GM19328 (cell line): ENCODE measurements at regions not wholly inside any gene's neighbourhood (a gene's known extent, or its start where the extent isn't known, plus 50 kb on each side); places are given as distances from the start of the nearest gene placed in this dataset.

Experiments used
- ATAC-seq: cut with Tn5 transposase; IDR thresholded peaks from one replicate; pipeline ENCODE4 v1.9.1; 2021; ENCODE audit warnings: mild to moderate bottlenecking, moderate library complexity; ENCODE audit not compliant: unreplicated experiment

DNA sequence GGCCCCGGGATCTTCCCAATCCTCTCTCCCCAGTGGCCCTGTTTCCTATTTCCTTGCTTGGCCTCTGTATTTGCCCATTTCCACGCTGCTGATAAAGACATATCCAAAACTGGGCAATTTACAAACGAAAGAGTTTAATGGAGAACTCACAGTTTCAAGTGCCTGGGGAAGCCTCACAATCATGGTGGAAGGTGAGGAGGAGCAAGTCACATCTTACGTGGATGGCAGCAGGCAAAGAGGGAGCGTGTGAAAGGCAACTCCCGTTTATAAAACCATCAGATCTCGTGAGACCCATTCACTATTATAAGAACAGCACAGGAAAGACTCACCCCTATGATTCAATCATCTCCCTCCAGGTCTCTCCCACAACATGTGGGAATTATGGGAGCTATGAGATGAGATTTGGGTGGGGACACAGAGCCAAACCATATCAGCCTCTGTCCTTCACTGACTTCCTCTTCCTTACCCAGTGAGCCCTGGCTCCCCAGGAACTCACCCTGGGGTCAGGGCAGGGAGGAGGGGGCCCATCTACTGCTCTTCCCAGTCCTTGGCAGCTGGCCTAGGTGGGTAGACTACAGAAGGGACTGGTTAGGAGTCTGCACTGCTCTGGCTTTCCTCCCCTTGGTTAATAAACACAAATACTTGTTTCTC lies 105.8 kb upstream of the MYCN start:
- ATAC-seq = no peak

DNA sequence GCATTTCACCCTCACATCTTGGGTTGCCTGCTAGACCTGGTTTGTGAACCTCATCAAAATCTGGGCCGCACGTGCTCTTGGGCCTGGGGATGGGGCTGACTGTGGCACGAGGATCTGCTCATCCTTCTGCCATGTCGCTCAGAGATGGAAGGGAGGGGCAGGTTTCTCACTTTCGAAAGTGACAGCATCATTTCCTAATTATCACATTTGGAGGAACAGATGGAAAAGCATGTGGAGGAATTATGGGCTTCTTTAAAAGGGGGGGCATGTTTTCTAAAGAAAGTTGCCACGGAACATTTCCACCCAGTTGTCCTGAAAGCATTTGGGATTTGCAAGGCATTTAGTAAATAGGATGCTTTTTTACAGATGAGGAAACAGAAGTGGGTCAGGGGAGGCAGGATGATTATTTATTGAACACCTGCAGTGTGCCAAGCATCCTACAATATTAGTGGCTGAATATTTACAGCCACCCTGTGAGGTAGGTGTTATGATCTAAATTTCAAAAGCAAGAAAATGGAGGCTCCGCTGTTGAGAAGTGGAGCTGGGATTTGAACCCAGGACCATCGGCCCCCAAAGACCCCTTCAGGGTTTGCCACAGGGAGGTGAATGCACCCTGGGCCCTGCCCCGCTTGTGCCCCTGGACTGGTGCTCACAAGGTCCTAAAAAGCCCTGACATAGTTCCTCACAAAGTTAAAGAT lies 104.2 kb upstream of the MYCN start:
- no peak for ATAC-seq

GRCh38 chr2:15836689-15837610 lies 103.4 kb upstream of the MYCN start:
- ATAC-seq = no peak

DNA sequence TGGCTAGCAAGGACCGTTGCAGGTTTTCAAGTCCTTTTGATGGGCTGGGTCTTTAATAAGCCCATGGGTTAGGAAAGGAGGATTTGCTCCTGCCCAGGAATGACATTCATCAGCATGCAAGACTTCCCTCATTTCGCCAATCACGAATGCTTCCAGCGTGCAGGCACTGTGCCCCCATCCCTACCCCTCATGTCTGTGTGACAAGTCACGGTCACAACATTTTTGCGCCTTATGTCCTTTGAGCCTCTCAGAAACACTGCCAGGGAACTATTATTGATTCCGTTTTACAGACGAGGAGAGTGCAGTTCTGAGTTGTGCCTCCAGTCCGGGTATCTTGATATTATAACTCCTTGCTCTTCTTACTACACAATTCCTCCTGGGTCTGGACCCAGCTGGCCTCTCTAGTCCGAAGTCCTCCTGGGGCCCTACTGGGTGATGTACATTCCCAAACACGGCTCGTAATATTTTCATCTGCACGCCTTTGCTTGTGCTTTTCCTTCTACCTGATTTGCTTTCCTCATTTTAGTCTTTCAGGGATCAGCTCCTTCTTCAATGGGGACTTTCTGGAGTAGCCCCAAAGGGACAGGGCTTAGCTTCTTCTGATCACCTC lies 101.8 kb upstream of the MYCN start:
- ATAC-seq = no peak

- ATAC-seq = no peak
Observed at GRCh38 chr2:15839426-15840124, 100.8 kb upstream of the MYCN start.

GRCh38 chr2:15840148-15840547 lies 100.2 kb upstream of the MYCN start:
- no peak for ATAC-seq

DNA sequence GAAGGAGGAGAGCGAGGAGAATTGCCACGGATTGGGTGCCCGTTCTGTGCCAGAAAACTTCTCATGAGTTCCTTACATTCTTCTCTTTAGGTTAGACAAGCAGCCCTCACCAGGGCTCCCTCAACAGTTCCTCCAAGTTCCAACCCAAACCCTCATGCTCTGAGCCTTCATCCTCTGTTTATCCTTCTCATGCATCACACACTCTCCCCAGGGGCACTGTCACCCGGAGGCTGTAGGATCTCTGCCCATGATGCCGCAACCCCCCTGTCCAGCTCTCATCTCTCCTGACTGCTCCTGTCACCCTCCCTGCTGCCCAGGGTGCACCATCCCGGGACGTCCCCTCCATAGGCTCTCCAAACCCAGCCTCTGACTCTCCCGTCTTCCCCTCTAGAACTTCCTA lies 99.4 kb upstream of the MYCN start:
- no peak for ATAC-seq

- ATAC-seq = no peak
Observed at GRCh38 chr2:15841776-15842560, 98.4 kb upstream of the MYCN start.

GRCh38 chr2:15842758-15843666 lies 97.3 kb upstream of the MYCN start:
- ATAC-seq = no peak

DNA sequence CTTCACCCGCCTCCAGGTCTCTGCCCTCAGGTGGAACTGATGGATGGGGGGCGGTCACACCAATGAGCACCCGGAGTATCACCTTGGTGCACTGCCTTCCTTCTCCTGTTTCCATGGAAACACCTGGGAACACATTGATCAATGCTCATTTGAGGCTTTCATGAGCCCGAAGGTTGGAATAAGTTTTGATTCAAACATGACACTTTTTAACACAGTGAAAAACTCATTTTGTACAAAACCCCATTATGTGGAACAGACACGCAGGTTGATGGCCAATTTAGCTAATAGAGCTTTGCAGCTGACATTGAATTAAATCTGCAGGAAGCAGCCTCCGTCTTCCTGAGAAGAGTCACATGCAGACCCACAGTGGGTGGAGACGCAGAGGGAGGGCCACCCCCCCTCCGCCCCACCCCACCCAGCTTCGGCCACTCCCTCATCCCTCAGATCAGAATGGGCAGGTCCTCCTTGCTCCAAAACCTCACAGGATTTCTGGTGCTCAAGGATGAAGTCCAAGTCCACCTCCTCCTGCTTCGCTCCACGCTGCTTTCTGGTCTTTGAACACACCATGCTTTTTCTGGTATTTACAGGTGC lies 96.0 kb upstream of the MYCN start:
- ATAC-seq = no peak

DNA sequence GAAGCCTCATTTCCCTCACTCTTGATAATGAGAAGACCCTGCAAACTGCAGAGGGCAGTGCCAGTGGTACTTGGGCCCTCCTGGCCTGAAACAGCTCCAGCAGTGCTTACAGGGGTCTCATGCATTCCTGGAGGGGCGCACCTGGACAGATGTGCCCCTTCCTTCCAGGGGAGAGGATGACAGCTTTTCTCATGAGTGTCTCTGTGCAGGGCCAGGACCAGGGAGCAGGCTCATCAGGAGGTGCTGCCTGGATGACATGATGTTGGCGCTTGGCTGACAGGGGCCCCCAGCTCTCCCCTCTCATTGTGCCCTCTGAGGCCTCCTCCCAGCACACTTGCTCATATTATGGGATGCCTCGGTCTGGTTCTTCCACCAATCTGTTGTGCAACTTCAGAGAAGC lies 95.1 kb upstream of the MYCN start:
- ATAC-seq = no peak

DNA sequence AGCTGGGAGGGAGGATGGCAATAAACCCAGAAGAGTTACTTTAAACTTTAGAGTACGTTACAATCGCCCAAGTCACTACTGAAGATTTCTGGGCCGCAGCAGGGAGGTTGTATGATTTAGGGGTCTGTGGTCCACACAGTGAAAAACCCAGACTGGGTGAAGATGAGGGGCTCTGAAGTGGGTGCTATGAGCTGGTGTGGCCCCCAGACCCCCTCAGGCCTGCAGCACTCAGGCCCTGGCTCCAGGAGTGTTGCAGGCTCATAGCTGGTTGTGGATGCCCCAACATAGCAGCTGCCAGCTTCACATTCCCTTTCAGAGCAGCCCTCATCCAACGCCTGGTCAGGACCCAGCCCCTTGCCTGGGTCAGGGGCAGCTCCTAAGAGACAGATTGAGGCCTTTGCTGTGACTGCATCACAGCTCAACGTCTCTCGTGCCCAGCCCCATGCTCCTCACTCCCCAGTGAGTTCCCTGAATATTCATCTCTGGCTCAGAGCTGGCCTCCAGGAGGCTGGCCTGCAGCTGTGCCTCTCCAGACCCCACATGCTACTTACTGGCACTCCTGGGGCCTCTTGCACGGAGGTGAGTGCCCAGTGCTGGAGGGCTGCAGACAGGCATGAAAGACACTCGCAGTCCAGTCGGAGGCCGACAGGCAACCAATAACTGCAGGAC lies 94.5 kb upstream of the MYCN start:
- ATAC-seq = no peak

- no peak for ATAC-seq
Observed at GRCh38 chr2:15846626-15847025, 93.7 kb upstream of the MYCN start.

- ATAC-seq = no peak
Observed at GRCh38 chr2:15850534-15850933, 89.8 kb upstream of the MYCN start.

- ATAC-seq = no peak
Observed at GRCh38 chr2:15851076-15851693, 89.2 kb upstream of the MYCN start.

DNA sequence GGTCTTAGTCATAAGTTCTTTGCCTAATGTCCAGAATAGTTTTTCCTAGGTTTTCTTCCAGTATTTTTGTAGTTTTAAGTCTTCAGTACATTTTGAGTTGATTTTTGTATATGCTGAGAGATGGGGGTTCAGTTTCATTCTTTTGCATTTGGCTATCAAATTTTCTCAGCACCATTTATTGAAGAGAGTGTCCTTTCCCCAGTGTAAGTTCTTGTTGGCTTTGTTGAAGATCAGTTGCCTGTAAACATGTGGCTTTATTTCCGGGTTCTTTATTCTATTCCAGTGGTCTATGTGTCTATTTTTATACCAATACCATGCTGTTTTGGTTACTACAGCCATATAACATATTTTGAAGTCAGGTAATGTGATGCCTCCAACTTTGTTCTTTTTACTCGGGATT lies 87.5 kb upstream of the MYCN start:
- ATAC-seq = no peak

DNA sequence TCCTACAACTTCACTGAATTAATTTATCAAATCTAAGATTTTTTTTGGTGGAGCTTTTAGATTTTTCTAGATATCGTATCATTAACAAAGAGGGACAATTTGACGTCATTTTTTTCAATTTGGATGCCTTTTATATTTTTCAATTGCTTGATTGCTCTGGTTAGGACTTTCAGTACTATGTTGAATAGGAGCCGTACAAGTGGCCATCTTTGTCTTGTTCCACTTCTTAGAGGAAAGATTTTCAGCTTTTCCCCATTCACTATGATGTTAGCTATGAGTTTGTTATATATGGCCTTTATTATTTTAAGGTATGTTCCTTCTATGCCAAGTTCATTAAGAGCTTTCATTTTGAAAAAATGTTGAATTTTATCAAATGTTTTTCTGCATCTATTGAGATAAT lies 86.4 kb upstream of the MYCN start:
- ATAC-seq = no peak
